Natural killer cell (primary cell): ENCODE measurements at regions not wholly inside any gene's neighbourhood (a gene's known extent, or its start where the extent isn't known, plus 50 kb on each side); places are given as distances from the start of the nearest gene placed in this dataset.

Source experiments
- ATAC-seq, 3 donors: fragments of 150-1000 bp in 2 of 3; fragments of 200-7000 bp in 1 of 3; cut with Tn5 transposase; 1 replicate in 1 of 3; 2 replicates in 2 of 3; pipeline ENCODE4 v1.10.0; 2021; ENCODE audit warnings: mild to moderate bottlenecking in 2 of 3, moderate library complexity in 2 of 3
- DNase-seq, 2 donors: peaks; one replicate each; pipeline versions ENCODE4 v3.0.0 to v3.0.0-alpha.2; 2013 to 2021; ENCODE audit warnings: mixed read lengths in 1 of 2
- H3K27ac ChIP-seq: one replicate; pipeline ENCODE4 v1.5.1; 2013; ENCODE audit warnings: mild to moderate bottlenecking, low read length
- H3K27me3 ChIP-seq: one replicate; pipeline ENCODE4 v1.6.1; 2013; ENCODE audit warnings: low read length; ENCODE audit not compliant: control insufficient read depth, insufficient read depth
- H3K36me3 ChIP-seq: one replicate; pipeline ENCODE4 v1.6.1; 2013; ENCODE audit warnings: low read length; ENCODE audit not compliant: control insufficient read depth, insufficient read depth
- H3K4me1 ChIP-seq: one replicate; pipeline ENCODE4 v1.6.1; 2013; ENCODE audit warnings: low read length; ENCODE audit not compliant: control insufficient read depth, insufficient read depth
- H3K4me3 ChIP-seq: one replicate; pipeline ENCODE4 v1.5.1; 2013; ENCODE audit warnings: low read length
- H3K9me3 ChIP-seq: one replicate; pipeline ENCODE4 v1.6.1; 2013; ENCODE audit warnings: low read length; ENCODE audit not compliant: control insufficient read depth, insufficient read depth
- H3K27ac Mint-ChIP-seq, 2 donors: one replicate each; pipeline ENCODE4 v1.8.0; 2022; ENCODE audit warnings: mild to moderate bottlenecking in 2 of 2, mixed read lengths in 2 of 2, moderate library complexity in 1 of 2
- H3K27me3 Mint-ChIP-seq, 2 donors: one replicate each; pipeline ENCODE4 v1.8.0; 2022; ENCODE audit warnings: low read depth in 2 of 2, mixed read lengths in 2 of 2
- H3K36me3 Mint-ChIP-seq: one replicate; pipeline ENCODE4 v1.8.0; 2022; ENCODE audit warnings: mixed read lengths
- H3K4me1 Mint-ChIP-seq, 2 donors: one replicate each; pipeline ENCODE4 v1.8.0; 2022; ENCODE audit warnings: mixed read lengths in 2 of 2
- H3K4me3 Mint-ChIP-seq: one replicate; pipeline ENCODE4 v1.8.0; 2022; ENCODE audit warnings: mild to moderate bottlenecking, moderate library complexity, mixed read lengths
- H3K9me3 Mint-ChIP-seq, 2 donors: one replicate each; pipeline ENCODE4 v1.8.0; 2022; ENCODE audit warnings: mixed read lengths in 2 of 2
- CTCF ChIP-seq: fragments of 200-600 bp; IDR thresholded peaks from one replicate; pipeline ENCODE4 v1.8.0; 2022; ENCODE audit warnings: antibody characterized with exemption
- WGBS: methylation state at CpG from one replicate; pipeline ENCODE4 v1.1.7; 2013; ENCODE audit warnings: missing lambda C conversion rate; ENCODE audit not compliant: insufficient coverage; 5-methylcytosine and 5-hydroxymethylcytosine counted together
- intact Hi-C: fragments of 100-400 bp; cut with micrococcal nuclease; formaldehyde crosslinking; loops from one replicate; pipeline ENCODE4 v1.14.2; 2022

GRCh38 chr4:10354225-10354624 lies 103.0 kb downstream of the ZNF518B start:
- intact Hi-C loops, result no loop called here
- DNase-seq, result no peak
- Mint-ChIP-seq H3K4me3 (no peak overlapping the region), H3K4me1 (no peaks in the 10 kb centered on the region), H3K27ac (no peak overlapping the region), H3K36me3 (no peaks in the 10 kb centered on the region), H3K27me3 (peaks cover 40 to 79% of the 10 kb centered on the region in 2 donors), H3K9me3 (no peaks in the 10 kb centered on the region)
- no peak overlapping the region for H3K27ac ChIP-seq
- H3K4me1 ChIP-seq, result no peaks in the 10 kb centered on the region
- no peaks in the 10 kb centered on the region for H3K36me3 ChIP-seq
- no peak overlapping the region for H3K4me3 ChIP-seq
- TF ChIP-seq CTCF, result no peak
- 92% methylated on average over 2 of the region's 2 CpGs for WGBS
- no peaks in the 10 kb centered on the region for H3K27me3 ChIP-seq
- H3K9me3 ChIP-seq, result no peaks in the 10 kb centered on the region
- no peak for ATAC-seq

GRCh38 chr4:10353110-10353509 lies 104.1 kb downstream of the ZNF518B start:
- ATAC-seq, result no peak
- intact Hi-C loops, result no loop called here

GRCh38 chr4:10348241-10348640 lies 109.0 kb downstream of the ZNF518B start:
- no peak for TF ChIP-seq CTCF
- DNase-seq, result no peak
- Histone ChIP-seq H3K36me3 (no peaks in the 10 kb centered on the region), H3K4me1 (no peaks in the 10 kb centered on the region), H3K27ac (no peak overlapping the region), H3K4me3 (no peak overlapping the region), H3K9me3 (no peaks in the 10 kb centered on the region), H3K27me3 (no peaks in the 10 kb centered on the region)
- Mint-ChIP-seq H3K36me3 (no peaks in the 10 kb centered on the region), H3K27ac (no peak overlapping the region), H3K27me3 (peaks cover 18 to 63% of the 10 kb centered on the region in 2 donors), H3K4me3 (no peak overlapping the region), H3K4me1 (no peaks in the 10 kb centered on the region), H3K9me3 (no peaks in the 10 kb centered on the region)
- ATAC-seq, result no peak
- intact Hi-C loops, result no loop called here

More at GRCh38 chr4:10353110-10353509, 104.1 kb downstream of the ZNF518B start:
- H3K4me3 ChIP-seq, result no peak overlapping the region
- Mint-ChIP-seq H3K9me3 (no peaks in the 10 kb centered on the region), H3K4me3 (no peak overlapping the region), H3K27ac (no peak overlapping the region), H3K36me3 (no peaks in the 10 kb centered on the region), H3K27me3 (peaks cover 40 to 77% of the 10 kb centered on the region in 2 donors), H3K4me1 (no peaks in the 10 kb centered on the region)
- H3K27me3 ChIP-seq, result no peaks in the 10 kb centered on the region
- H3K9me3 ChIP-seq, result no peaks in the 10 kb centered on the region
- DNase-seq, result no peak
- H3K27ac ChIP-seq, result no peak overlapping the region
- H3K36me3 ChIP-seq, result no peaks in the 10 kb centered on the region
- H3K4me1 ChIP-seq, result no peaks in the 10 kb centered on the region
- TF ChIP-seq CTCF, result no peak

- ATAC-seq, result no peak
- H3K4me3 Mint-ChIP-seq, result no peak overlapping the region
- 48% methylated on average over 1 of the region's 1 CpG for WGBS
Observed at GRCh38 chr4:10347815-10348214, 109.4 kb downstream of the ZNF518B start.

More at GRCh38 chr4:10347815-10348214, 109.4 kb downstream of the ZNF518B start:
- peaks cover 18 to 59% of the 10 kb centered on the region in 2 donors for H3K27me3 Mint-ChIP-seq
- H3K27ac Mint-ChIP-seq, result no peak overlapping the region
- no peak for TF ChIP-seq CTCF
- H3K27me3 ChIP-seq, result no peaks in the 10 kb centered on the region
- no peaks in the 10 kb centered on the region for H3K9me3 Mint-ChIP-seq
- H3K36me3 Mint-ChIP-seq, result no peaks in the 10 kb centered on the region
- H3K27ac ChIP-seq, result no peak overlapping the region
- H3K4me1 ChIP-seq, result no peaks in the 10 kb centered on the region
- intact Hi-C loops, result no loop called here
- H3K4me3 ChIP-seq, result no peak overlapping the region
- no peaks in the 10 kb centered on the region for H3K4me1 Mint-ChIP-seq
- no peaks in the 10 kb centered on the region for H3K9me3 ChIP-seq
- no peaks in the 10 kb centered on the region for H3K36me3 ChIP-seq
- DNase-seq, result no peak
